ENCODE measurements at regions not wholly inside any gene's neighbourhood (a gene's known extent, or its start where the extent isn't known, plus 50 kb on each side); places are given as distances from the start of the nearest gene placed in this dataset.
"Not testable (repeated sequence)": the region's sequence is repeated elsewhere in the genome, so short reads cannot be mapped to it uniquely, and the experiment has no call there.

DNA sequence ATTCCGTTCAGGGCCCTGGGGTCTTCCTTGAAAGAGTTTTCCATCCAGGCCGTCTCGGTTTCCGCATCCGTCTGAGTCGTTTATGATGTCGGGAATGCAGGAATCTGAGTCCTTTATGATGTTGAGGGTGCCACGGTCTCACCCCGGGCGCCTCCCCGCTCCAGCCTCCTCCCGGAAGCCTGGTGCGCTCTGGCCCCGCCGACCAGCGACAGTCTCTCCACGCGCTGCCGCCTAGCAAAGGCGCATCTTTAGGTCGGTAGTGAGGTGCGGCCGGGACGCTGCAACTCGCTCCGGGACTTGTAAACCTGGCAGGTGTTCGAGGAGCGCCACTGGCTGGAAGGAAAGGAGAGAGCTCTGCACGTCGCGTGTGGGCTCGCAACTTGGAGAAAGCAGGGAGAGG lies 132.6 kb downstream of the FAM72C start:
- not testable (repeated sequence) for DNase-seq

DNA sequence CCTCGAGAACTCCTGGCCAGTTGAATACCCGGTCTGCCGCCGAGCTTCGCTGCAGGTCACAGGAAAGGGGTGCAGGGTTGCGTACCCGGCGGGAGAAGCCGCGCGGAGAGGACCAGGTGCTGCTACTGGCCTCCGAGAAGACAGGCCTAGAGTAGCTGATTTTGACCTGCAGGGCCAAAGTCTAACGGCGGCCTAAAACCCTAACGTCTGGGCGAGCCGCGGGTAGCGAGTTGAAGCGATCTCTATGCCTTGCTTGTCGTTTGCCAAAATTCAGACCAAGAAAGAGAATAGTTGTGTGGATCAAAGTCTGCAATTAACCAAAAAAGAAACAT lies 133.2 kb downstream of the FAM72C start:
- not testable (repeated sequence) for DNase-seq

DNA sequence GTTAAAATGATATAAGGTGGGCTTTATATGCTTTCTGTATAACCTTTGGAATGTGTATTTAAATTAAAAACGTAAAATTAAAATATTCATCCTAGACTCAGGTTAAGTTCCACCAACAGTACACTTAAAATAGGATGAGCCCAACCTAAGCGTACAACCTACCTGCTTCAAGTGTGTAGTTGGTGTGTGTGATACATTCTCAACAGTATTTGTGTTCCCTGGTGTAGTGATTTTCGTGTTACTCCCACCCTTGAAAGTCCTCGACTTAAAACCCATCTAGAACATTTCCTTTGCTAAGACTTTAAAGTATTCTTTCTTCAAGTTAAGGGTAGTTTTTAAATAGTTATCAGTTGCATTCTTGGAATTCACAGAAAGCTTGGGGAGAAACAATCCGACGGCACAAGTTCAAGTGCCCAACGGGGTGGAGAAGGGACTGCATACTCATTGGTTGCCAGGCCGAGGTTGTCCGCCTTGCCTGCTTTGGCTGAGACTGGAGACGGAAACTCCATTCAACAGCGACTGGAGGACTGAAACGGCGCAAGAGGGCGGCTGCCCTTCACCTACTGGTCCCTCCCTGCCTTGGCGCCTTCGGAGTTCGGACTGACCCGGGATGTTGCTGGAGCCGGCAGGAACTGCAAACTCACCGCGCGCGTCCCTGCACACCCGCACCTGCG lies 133.7 kb downstream of the FAM72C start:
- not testable (repeated sequence) for DNase-seq

DNA sequence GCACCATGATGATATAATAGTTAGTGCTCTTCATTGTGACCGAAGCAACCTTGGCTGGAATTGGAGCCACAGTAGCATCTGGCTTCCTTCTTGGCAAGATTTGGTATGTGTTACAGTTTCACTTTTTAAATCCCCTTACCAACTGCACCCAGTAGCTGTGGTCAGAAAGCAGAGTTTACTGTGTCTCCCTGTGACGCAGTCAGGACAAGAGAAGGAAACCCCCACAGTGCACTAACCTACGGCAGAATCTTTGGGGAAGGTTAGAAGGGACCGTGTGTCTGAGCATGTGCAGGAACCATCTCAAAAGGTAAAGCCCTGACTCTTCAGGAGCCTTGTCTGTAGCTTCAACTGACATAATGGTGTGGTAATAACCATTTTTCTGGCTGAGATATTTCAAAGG lies 138.4 kb downstream of the FAM72C start:
- not testable (repeated sequence) for DNase-seq

DNA sequence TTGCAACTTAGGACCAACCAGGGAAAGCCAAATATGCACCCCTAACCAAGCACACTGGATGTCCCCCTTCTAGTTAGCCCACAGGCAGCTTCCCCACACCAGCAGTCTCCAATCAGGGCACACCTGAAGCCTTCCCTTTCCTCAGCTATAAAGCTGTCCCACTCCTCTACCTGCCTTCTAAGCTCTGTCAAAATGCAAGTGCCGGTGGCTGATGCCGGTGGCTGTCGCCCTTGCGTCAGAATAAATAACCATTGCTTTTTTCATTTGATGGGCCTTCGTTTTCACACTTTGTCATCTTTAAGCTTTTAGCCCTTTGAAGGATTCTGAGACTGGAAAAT lies 139.4 kb downstream of the FAM72C start:
- not testable (repeated sequence) for DNase-seq

DNA sequence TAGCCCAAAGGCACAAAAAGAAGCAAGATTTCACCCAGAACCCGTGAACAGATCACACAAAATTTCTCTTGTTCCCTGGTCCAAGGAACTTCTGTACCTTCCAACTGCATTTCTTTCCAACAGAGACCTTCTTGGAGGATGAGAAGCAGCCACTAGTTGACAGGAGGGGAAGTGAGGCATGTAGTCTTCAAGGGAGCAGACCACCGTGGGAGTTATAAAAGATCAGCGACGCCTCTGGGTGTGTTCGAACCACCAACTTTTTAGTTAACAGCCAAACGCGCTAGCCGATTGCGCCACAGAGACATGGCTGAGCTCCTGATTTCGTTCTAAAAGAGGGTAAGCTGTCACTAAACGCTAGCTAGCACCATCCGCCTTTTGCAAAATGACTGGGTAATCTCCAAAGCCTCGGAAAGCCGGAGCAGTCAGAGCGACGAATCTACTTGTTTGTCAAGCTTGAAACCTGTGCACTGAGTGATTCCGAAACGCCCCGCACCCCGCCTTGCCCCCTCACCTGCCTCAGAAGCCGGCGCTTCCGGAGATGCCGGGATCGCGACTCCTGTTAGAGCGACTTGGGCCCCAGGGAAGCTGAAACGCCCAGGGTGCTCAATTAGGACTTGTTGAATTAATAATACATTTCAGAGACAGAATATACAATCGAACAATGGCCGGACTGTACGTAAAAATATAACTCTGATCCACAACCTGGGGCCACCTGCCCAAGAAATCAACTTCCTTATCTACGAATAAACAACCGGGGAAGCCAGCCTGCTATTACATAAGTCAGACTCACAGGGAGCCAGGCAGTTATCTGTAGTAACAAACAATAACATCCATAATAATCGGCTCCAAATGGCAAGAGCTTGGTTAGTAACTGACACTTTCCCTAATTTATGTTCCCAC lies 140.1 kb downstream of the FAM72C start:
- DNase-seq = not testable (repeated sequence)

DNA sequence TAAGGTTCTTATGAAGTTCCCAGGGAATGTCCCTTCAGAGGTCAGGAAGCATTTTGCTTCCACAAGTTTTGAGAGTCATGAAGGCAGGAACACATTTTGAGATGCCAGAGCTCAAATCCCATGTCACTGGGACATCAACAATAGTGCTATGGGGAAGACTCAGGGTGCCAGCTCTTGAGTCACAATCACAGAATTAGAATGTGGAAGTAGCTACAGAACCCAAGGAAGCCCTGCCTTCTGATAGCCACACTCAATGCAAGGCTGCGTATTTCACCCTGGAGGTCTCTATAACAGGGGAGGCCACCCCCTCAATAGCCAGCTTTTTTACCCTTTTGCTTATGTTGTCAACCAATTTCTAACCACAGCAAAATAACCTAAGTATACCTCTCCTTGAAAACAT lies 145.6 kb downstream of the FAM72C start:
- DNase-seq = not testable (repeated sequence)

DNA sequence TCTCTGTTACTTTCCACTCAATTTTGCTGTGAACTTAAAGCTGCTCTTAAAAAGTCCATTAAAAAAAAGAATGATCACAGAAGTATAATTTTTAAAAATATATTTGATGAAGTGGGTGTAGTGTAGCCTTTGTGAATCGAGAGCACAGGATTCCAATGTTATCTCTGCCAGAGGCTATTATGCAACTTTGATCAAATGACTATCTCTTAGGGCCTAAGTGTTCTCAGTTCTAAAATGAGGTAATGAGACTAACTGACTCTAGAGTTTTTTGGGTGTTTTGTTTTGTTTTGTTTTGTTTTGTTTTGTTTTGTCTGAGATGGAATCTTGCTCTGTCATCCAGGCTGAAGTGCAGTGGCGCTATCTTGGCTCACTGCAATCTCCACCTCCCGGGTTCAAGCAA lies 147.5 kb downstream of the FAM72C start:
- not testable (repeated sequence) for DNase-seq

DNA sequence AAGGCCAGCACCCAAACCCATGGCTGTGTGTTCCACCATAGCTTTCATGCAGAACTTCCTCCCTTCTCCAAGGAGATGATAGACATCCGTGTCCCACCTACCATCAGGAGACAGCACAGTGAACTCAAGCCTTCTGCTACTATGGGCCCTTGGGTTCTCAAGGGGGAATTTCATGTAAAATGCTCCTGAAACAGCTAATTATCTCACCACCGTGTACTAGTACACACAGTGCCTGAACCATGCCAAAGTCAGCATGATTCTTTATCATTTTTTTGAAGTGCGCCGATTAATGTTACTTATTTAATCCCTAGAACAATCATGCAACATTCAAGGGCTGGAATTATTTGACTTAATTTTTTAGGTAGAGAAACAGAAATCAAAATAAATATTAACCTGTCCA lies 151.7 kb downstream of the FAM72C start:
- not testable (repeated sequence) for DNase-seq

DNA sequence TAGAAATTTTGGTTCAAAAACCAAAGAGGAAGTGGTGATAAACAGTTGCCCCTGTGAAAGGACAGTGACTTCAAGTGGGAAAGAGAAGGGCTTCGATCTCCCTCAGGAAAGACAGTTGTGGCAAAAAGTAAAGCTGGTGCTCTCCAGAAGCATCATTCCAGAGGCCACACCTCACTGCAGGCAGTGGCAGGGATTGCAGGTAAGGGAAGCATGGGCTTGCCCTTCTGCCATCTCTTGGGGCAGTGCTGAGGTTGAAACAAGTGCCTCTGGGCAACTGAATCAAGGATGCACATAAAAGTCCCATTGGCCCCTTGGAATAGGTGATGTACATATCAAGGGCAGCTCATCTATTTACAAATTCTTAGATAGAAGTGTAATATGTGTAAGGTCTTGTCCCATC lies 155.4 kb downstream of the FAM72C start:
- not testable (repeated sequence) for DNase-seq

DNA sequence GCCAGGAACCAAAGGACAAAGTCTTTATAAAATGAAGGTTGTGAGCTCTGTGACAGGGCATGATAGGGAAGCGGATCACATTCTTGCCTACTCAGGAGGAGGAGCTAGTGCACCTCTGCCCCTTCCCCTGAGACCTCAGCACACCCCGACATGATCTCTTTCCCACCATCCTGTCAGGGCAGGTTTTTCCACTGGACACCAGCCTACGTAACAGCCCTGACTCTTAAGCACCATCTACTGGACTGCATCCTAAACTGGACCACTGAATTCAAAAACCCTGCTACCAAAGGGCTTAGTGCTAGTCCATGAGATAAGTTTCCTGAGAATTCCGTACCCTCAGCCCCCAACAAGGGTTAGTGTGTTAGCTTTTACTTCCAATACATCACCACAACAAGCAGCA lies 166.4 kb downstream of the FAM72C start:
- DNase-seq = not testable (repeated sequence)

DNA sequence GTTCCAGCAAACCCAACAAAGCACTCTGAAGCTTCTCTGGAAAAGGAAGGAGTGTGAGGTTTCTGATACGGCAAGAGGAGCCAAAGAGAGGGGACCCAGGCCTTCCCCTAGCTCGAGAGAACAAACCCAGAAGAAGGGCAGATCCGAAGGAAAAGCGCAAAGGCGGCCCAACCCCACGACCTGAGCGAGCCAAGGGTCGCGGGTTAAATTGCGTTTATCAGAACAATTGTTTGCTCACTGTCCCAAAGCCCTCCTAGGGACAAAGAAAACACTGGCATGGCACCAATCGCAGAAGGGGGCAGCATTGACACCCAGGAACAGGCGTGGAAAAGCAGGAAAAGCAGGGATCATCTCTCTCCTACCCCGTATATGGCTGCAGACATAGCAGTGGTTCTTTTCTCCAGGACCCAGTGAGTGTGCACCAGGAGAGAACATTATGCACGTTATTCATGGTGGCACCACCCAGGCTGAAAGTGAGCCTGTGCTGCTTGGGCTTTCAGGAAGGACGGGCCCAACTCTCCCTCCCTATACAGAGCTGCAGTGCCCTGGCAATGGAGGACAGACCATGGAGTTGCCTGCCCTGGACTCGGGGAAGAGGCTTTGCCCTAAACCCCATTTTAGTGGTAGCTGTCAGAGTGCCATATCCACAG lies 167.0 kb downstream of the FAM72C start:
- DNase-seq = not testable (repeated sequence)

DNA sequence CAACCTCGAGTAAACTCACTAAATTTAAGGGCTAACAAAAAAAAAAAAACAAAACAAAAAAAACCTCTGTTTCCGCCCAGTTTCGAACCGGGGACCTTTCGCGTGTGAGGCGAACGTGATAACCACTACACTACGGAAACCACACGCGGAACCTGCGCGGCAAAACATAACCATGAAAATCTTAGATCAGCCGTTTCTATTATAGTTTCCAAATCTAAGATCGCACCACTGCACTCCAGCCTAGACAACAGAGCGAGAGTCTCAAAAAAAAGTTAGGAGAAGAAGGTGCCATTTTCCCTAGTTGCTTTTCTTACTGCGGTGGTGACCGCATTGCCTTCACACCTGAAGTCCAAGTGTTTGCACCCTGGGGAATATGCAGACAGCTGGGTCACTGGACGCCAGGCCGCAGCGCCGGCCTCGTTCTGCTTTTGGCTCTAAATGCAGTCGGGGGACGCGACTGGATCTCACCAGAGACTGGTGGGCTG lies 167.8 kb downstream of the FAM72C start:
- DNase-seq = not testable (repeated sequence)

DNA sequence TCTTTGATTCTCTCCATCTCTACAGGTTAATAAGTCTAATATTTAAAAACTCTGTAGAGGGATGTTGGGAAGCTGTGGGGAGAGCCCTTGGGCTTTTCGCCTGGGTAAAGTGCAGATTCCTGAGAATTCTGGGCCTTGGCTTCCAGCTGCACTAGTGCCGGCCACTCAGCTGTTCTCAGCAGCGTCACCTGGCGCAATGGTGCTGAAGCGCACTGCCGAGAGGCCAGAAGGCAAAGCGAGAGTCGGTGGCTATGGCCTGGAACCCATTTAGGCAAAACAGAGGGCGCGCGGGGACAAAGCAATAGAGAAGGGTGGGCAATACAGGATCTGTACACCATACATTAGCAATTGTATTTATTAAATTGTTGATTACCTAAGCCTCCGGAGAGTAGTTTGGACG lies 168.7 kb downstream of the FAM72C start:
- DNase-seq = not testable (repeated sequence)

DNA sequence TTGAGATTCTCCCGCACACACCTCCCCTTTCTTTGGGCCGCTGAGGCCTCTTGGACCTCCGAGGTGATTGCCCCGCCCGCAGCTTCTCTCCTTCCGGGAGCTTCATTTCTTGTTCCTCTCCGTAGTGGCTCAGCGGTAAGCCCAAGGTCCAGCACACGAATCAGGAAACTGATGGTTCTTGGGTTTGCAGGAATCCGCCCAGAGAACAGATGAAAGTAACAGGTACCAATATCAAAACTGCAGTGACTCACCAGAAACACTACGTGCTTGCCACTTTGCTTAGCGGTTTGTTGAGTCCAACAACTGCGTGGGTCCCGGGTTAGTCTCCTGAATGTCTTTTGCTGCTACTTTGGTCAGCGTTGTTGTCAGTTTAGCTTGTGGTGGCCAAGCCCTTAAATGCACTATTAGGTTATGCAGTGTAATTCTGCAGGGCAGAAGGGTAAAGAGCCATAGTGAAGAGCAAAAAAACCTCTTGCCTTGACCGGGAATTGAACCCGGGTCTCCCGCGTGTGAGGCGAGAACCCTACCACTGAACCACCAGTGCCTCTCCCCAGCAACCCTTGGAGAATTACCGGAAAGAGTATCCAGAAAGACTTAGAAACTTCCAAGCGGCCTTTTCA lies 172.1 kb downstream of the FAM72C start:
- not testable (repeated sequence) for DNase-seq

DNA sequence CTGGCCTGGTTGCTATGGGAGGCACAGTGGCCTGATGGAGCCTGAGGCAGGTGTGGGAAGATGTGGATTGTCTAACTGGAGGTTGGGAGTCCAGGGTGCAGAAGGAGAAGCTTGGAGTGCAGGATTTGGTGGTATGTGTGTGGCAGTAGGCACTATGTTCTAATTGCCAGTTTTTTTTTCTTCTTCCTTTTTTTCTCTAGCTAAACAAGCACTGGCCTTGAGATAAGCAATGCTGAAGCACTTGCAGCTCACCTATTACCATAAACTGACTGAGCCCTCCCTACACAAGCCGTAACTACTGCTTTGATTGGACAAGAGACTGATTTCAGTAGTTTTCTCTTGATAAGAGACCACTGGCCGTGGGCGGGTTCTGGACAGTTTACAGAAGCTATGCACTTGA lies 175.4 kb downstream of the FAM72C start:
- not testable (repeated sequence) for DNase-seq

DNA sequence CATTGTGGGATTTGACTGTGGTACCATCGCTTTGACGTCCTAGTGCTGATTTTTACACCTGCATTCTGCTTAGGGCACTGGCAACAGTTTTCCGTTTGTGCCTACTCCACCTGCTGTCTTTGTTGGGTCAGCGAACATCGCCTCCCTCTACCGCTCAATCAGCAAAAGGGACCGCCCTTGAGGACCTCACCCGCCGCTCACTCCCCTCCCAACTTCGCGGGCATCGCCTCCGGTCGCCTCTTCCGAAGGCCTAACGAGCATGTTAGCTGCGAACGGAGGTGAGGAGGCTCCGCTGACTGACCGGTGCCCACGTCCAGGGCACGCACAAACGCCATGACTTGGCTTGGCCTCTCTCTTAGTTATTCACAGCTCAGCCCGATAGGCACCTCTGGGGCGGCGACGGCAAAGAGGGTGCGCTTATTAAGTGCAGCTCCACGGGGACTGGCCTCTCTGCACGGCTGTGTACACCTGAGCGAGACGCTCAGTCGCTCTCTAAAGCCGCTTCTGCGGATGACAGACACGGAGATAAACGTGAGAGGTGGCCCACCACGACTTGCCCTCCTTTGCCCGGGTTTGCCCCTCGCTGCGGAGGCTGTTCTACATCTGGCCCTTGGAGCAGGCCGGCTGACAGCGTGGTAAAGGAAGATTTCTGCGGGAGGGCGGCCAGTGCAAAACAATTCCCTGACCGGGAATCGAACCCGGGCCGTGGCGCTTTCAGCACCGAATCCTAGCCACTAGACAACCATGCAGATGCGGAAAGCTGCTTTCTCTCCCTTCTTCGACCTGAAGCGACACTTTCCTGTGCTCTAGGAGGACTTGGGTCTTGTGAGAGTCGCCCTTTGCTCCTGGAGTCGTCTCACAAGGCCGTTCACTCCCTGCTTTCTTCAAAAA lies 179.5 kb downstream of the FAM72C start:
- DNase-seq = not testable (repeated sequence)

DNA sequence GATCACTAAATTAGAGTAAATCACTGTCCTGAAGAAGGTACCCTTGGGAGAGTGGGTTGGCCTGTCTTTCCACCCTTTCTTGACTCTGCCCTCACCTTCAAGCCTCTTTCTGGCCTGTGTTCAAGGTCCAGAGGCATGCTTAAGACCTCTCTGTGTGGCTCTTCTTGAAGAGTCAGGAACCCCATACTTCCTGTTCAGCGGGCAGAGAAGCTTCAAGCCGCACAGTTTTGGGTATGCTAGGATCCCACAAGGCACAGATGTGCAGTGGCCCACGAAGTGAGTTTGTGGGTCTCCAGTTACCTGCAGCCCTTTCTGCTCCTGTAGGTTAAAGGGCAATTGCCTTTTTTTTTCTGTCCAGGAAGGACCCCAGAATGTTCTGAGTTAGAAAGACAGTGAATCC lies 185.4 kb downstream of the FAM72C start:
- not testable (repeated sequence) for DNase-seq

DNA sequence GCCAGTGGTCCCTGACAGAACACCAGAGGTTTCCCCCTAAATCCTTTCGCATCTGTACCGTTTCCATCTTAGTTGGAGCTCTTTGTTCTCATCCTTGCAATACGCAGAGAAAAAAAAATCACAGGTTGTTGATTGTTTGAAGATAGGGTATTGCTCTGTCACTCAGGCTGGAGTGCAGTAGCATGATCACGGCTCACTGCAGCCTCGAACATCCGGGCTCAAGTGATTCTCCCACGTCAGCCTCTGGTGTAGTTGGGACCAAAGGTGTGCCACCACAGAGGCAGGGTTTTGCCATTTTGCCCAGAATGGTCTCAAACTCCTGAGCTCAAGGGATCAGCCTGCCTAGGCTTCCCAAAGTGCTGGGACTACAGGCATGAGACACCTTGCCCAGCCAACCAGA lies 185.9 kb downstream of the FAM72C start:
- DNase-seq = not testable (repeated sequence)

DNA sequence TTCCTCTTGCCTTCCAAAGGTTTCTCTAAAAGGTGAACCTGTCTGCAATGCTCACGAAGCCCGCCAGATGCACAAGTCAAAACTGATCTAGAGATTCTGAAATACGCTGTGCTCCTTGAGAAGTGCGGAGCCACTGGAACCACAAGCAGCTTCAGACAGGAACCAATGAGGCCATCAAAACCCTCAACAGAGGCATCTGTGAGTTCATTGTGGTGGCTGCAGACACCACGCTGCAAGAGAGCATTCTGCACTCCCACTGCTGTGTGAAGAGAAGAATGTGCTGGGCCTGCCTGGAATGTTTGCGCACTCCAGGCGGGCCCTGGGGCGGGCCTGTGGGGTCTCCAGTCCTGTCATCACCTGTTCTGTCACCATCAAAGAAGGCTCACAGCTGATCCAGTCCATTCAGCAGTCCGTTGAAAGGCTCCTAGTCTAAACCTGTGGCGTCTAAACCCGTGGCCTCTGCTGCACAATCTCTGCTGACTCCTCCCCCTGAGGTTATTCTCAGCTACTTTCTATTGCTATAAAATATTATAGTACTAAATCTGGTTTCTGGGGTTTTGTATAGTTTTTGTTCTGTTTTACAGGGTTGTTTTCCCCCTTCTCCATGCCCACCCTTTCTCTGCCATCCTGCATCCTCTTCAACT lies 187.4 kb downstream of the FAM72C start:
- DNase-seq = not testable (repeated sequence)

DNA sequence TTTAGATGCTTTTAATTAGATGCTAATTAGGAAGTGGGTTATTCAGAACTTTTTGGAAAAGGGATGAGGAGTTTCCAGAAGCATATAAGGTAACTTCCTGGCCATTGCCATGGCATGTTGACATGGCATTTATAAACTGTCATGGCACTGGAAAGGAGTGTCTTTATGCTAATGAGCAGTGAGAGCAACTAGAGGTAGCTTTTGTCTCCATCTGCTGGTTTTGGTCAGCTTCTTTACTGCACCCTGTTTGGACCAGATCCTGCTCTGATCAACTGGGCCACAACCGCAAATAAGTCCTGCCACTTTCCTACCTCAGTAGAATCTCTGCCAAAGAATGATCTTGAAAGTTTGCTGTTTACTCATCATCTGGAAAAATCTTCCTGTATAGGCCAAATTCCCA lies 193.6 kb downstream of the FAM72C start:
- not testable (repeated sequence) for DNase-seq

DNA sequence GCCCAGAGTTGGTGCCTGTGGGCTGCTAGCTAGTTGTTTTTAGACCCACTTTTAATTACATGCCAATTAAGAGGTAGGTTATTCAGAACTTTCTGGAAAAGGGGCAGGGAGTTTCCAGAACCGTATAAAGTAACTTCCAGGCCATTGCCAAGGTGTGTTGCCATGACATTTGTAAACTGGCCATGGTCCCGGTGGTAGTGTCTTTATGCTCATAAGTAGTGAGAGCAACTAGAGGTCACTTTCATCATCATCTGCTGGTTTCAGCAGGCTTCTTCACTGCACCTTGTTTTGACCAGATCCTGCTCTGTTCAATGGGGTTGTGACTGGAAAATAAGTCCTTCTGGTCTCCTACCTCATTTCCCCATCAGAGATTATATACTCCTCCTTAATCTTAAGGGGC lies 207.0 kb downstream of the FAM72C start:
- not testable (repeated sequence) for DNase-seq

Measured in activated CD4-positive, alpha-beta T cell treated with anti-CD3 and anti-CD28 coated beads for 4 hours (primary cell).